ENCODE measurements at regions not wholly inside any gene's neighbourhood (a gene's known extent, or its start where the extent isn't known, plus 50 kb on each side); places are given as distances from the start of the nearest gene placed in this dataset.

- Mint-ChIP-seq H3K36me3 (ENCODE audit: low read depth) (peaks cover 5% of the 10 kb centered on the region), H3K27ac (no peak overlapping the region), H3K27me3 (ENCODE audit: insufficient read depth) (no peaks in the 10 kb centered on the region), H3K4me1 (no peaks in the 10 kb centered on the region), H3K4me3 (no peak overlapping the region), H3K9me3 (peaks cover 18% of the 10 kb centered on the region)
- Histone ChIP-seq H3K9ac (ENCODE audit: extremely low read depth, low read length, poor library complexity, severe bottlenecking) (no peak overlapping the region), H3K4me3 (ENCODE audit: low read length) (no peak overlapping the region), H3K27me3 (ENCODE audit: control insufficient read depth, insufficient read depth, low read length, poor library complexity, severe bottlenecking) (no peaks in the 10 kb centered on the region), H3K4me1 (ENCODE audit: control insufficient read depth, insufficient read depth, low read length) (no peaks in the 10 kb centered on the region), H3K9me3 (ENCODE audit: control insufficient read depth, low read length) (peaks cover 24% of the 10 kb centered on the region), H3K36me3 (ENCODE audit: control insufficient read depth, insufficient read depth, low read length) (no peaks in the 10 kb centered on the region), H3K27ac (ENCODE audit: low read depth, low read length) (no peak overlapping the region)
- WGBS, 2 experiments (ENCODE audit: insufficient coverage in 1 of 2, insufficient read length in 1 of 2) = no CpG with 5 or more reads among the region's 1 CpG
- no peak for DNase-seq
- no peak for TF ChIP-seq CTCF (conservative IDR thresholded peaks at IDR 0.05)
These were observed 425.6 kb upstream of the NECTIN3 start for GRCh38 chr3:110646055-110646454.

- H3K9me3 Mint-ChIP-seq = peaks cover 18% of the 10 kb centered on the region
- H3K4me3 Mint-ChIP-seq = no peak overlapping the region
- no peak for TF ChIP-seq CTCF (conservative IDR thresholded peaks at IDR 0.05)
- no peaks in the 10 kb centered on the region for H3K27me3 Mint-ChIP-seq (ENCODE audit: insufficient read depth)
- H3K4me1 Mint-ChIP-seq = peaks cover 1% of the 10 kb centered on the region
- Histone ChIP-seq H3K27me3 (ENCODE audit: control insufficient read depth, insufficient read depth, low read length, poor library complexity, severe bottlenecking) (no peaks in the 10 kb centered on the region), H3K4me1 (ENCODE audit: control insufficient read depth, insufficient read depth, low read length) (no peaks in the 10 kb centered on the region), H3K9me3 (ENCODE audit: control insufficient read depth, low read length) (peaks cover 24% of the 10 kb centered on the region), H3K36me3 (ENCODE audit: control insufficient read depth, insufficient read depth, low read length) (no peaks in the 10 kb centered on the region), H3K4me3 (ENCODE audit: low read length) (no peak overlapping the region), H3K9ac (ENCODE audit: extremely low read depth, low read length, poor library complexity, severe bottlenecking) (no peak overlapping the region), H3K27ac (ENCODE audit: low read depth, low read length) (no peak overlapping the region)
- no peak overlapping the region for H3K27ac Mint-ChIP-seq
- H3K36me3 Mint-ChIP-seq (ENCODE audit: low read depth) = peaks cover 5% of the 10 kb centered on the region
- no peak for DNase-seq
These were observed 425.1 kb upstream of the NECTIN3 start for GRCh38 chr3:110646496-110646895.

GRCh38 chr3:110647586-110647985, 424.0 kb upstream of the NECTIN3 start:
- WGBS, 2 experiments (ENCODE audit: insufficient coverage in 1 of 2, insufficient read length in 1 of 2) = 0% methylated on average over 1 of the region's 2 CpGs
- Histone ChIP-seq H3K36me3 (ENCODE audit: control insufficient read depth, insufficient read depth, low read length) (no peaks in the 10 kb centered on the region), H3K9me3 (ENCODE audit: control insufficient read depth, low read length) (peaks cover 23% of the 10 kb centered on the region), H3K4me1 (ENCODE audit: control insufficient read depth, insufficient read depth, low read length) (no peaks in the 10 kb centered on the region), H3K4me3 (ENCODE audit: low read length) (no peak overlapping the region), H3K27ac (ENCODE audit: low read depth, low read length) (no peak overlapping the region), H3K27me3 (ENCODE audit: control insufficient read depth, insufficient read depth, low read length, poor library complexity, severe bottlenecking) (no peaks in the 10 kb centered on the region), H3K9ac (ENCODE audit: extremely low read depth, low read length, poor library complexity, severe bottlenecking) (no peak overlapping the region)
- no peak for DNase-seq
- Mint-ChIP-seq H3K36me3 (ENCODE audit: low read depth) (peaks cover 5% of the 10 kb centered on the region), H3K9me3 (peaks cover 17% of the 10 kb centered on the region), H3K27ac (no peak overlapping the region), H3K27me3 (ENCODE audit: insufficient read depth) (no peaks in the 10 kb centered on the region), H3K4me1 (peaks cover 1% of the 10 kb centered on the region), H3K4me3 (no peak overlapping the region)
- TF ChIP-seq CTCF (conservative IDR thresholded peaks at IDR 0.05) = no peak

Measured in endodermal cell (in vitro differentiated cells).